IMR-90 (cell line): ENCODE measurements at regions not wholly inside any gene's neighbourhood (a gene's known extent, or its start where the extent isn't known, plus 50 kb on each side); places are given as distances from the start of the nearest gene placed in this dataset.

Experiments used
- ATAC-seq: fragments of 200-7000 bp; cut with Tn5 transposase; 2 replicates; pipeline ENCODE4 v1.9.1; 2020; ENCODE audit warnings: low read depth, mild to moderate bottlenecking, moderate library complexity
- BruUV-seq: library from RNA; stranded (reverse); fragments of 400-500 nt; replicated peaks from 2 replicates; lab custom pipeline; 2021; lab: Mats Ljungman, UMichigan
- CTCF ChIA-PET: fragments of 300-600 bp; formaldehyde crosslinking; extraction: SDS; loops from one replicate; lab custom pipeline; 2021; ENCODE audit warnings: antibody characterized with exemption; lab: Yijun Ruan, JAX
- POLR2A ChIA-PET: fragments of 300-600 bp; sonication (Branson Sonifier 250); formaldehyde crosslinking; loops from one replicate; lab custom pipeline; 2022; ENCODE audit warnings: antibody characterized with exemption; ENCODE audit not compliant: unreplicated experiment; lab: Charles Lee
- DNase-seq: peaks from one replicate; pipeline ENCODE4 v3.0.0; 2013
- H2AFZ ChIP-seq: replicated peaks from 2 replicates; pipeline ENCODE3; 2013; ENCODE audit warnings: low read length, mild to moderate bottlenecking; ENCODE audit not compliant: poor library complexity
- H2AK5ac ChIP-seq: 2 replicates; pipeline ENCODE4 v1.6.1; 2013; ENCODE audit warnings: low read depth, low read length, inconsistent platforms
- H2AK9ac ChIP-seq: replicated peaks from 2 replicates; pipeline ENCODE3; 2013; ENCODE audit warnings: mild to moderate bottlenecking, low read depth, low read length, moderate library complexity; ENCODE audit not compliant: poor library complexity
- H2BK120ac ChIP-seq: 2 replicates; pipeline ENCODE4 v1.6.1; 2013; ENCODE audit warnings: low read depth, low read length, inconsistent platforms
- H2BK15ac ChIP-seq: 3 replicates; pipeline ENCODE4 v1.6.1; 2013; ENCODE audit warnings: low read depth, low read length, inconsistent platforms
- H2BK20ac ChIP-seq: 2 replicates; pipeline ENCODE4 v1.6.1; 2013; ENCODE audit warnings: low read depth, mild to moderate bottlenecking, inconsistent platforms, low read length, moderate library complexity
- H2BK5ac ChIP-seq: 2 replicates; pipeline ENCODE4 v1.6.1; 2013; ENCODE audit warnings: mild to moderate bottlenecking, low read depth, low read length, inconsistent platforms; ENCODE audit not compliant: poor library complexity, severe bottlenecking
- H3K14ac ChIP-seq: replicated peaks from 2 replicates; pipeline ENCODE4 v1.6.1; 2013; ENCODE audit warnings: low read depth, low read length, inconsistent platforms
- H3K18ac ChIP-seq: 2 replicates; pipeline ENCODE4 v1.6.1; 2013; ENCODE audit warnings: low read depth, low read length, control low read depth
- H3K23ac ChIP-seq: 2 replicates; pipeline ENCODE4 v1.6.1; 2013; ENCODE audit warnings: low read depth, low read length, inconsistent platforms
- H3K27ac ChIP-seq: 2 replicates; pipeline ENCODE4 v1.5.1; 2013; ENCODE audit warnings: mild to moderate bottlenecking, control low read depth, low read length; ENCODE audit not compliant: insufficient read depth
- H3K27me3 ChIP-seq: 2 replicates; pipeline ENCODE4 v1.6.1; 2013; ENCODE audit warnings: low read length; ENCODE audit not compliant: control insufficient read depth, insufficient read depth
- H3K36me3 ChIP-seq: 2 replicates; pipeline ENCODE4 v1.6.1; 2013; ENCODE audit warnings: low read length, mixed read lengths; ENCODE audit not compliant: control insufficient read depth, insufficient read depth
- H3K4ac ChIP-seq: 2 replicates; pipeline ENCODE4 v1.6.1; 2013; ENCODE audit warnings: low read depth, low read length, inconsistent platforms
- H3K4me1 ChIP-seq: 2 replicates; pipeline ENCODE4 v1.6.1; 2013; ENCODE audit warnings: low read length, mixed read lengths; ENCODE audit not compliant: control insufficient read depth, insufficient read depth
- H3K4me2 ChIP-seq: 2 replicates; pipeline ENCODE4 v1.6.1; 2013; ENCODE audit warnings: low read depth, mild to moderate bottlenecking, control low read depth, low read length, moderate library complexity
- H3K4me3 ChIP-seq: 2 replicates; pipeline ENCODE4 v1.5.1; 2013; ENCODE audit warnings: low read depth, mild to moderate bottlenecking, control low read depth, low read length, moderate library complexity; ENCODE audit not compliant: insufficient read depth
- H3K56ac ChIP-seq: 2 replicates; pipeline ENCODE4 v1.6.1; 2013; ENCODE audit warnings: low read length, inconsistent platforms; ENCODE audit not compliant: insufficient read depth; ENCODE audit errors: extremely low read depth
- H3K79me1 ChIP-seq, 2 experiments: 2 replicates each; pipeline ENCODE4 v1.6.1; 2013; ENCODE audit warnings: low read length in 2 of 2, inconsistent platforms in 1 of 2, low read depth in 1 of 2
- H3K9ac ChIP-seq: 2 replicates; pipeline ENCODE4 v1.6.1; 2013; ENCODE audit warnings: low read depth, low read length, control low read depth
- H3K9me1 ChIP-seq: 2 replicates; pipeline ENCODE4 v1.6.1; 2013; ENCODE audit warnings: low read length, inconsistent platforms; ENCODE audit not compliant: insufficient read depth
- H3K9me3 ChIP-seq: 2 replicates; pipeline ENCODE4 v1.6.1; 2013; ENCODE audit warnings: low read length; ENCODE audit not compliant: control insufficient read depth, insufficient read depth
- H4K20me1 ChIP-seq: 2 replicates; pipeline ENCODE4 v1.6.1; 2013; ENCODE audit warnings: low read length, inconsistent platforms; ENCODE audit not compliant: insufficient read depth
- H4K5ac ChIP-seq: 2 replicates; pipeline ENCODE4 v1.6.1; 2013; ENCODE audit warnings: mild to moderate bottlenecking, low read depth, low read length, control low read depth
- H4K8ac ChIP-seq, 2 experiments: 2 replicates each; pipeline ENCODE4 v1.6.1; 2013; ENCODE audit warnings: low read depth in 2 of 2, low read length in 2 of 2, control low read depth in 1 of 2, inconsistent platforms in 1 of 2
- H4K91ac ChIP-seq: 2 replicates; pipeline ENCODE4 v1.6.1; 2013; ENCODE audit warnings: low read depth, low read length, inconsistent platforms; ENCODE audit not compliant: insufficient read depth
- CEBPB ChIP-seq: IDR thresholded peaks from 2 replicates; pipeline ENCODE4 v1.6.1; 2012; ENCODE audit warnings: low read depth, low read length, improper control_type of control experiment
- MXI1 ChIP-seq: IDR thresholded peaks from 2 replicates; pipeline ENCODE4 v1.6.1; 2012; ENCODE audit warnings: low read depth, mild to moderate bottlenecking, low read length, moderate library complexity, borderline replicate concordance
- RAD21 ChIP-seq: IDR thresholded peaks from 2 replicates; pipeline ENCODE4 v1.6.1; 2012; ENCODE audit warnings: low read length, improper control_type of control experiment
- RCOR1 ChIP-seq: IDR thresholded peaks from 2 replicates; pipeline ENCODE4 v1.6.1; 2012; ENCODE audit warnings: mild to moderate bottlenecking, low read length, improper control_type of control experiment; ENCODE audit not compliant: insufficient replicate concordance
- SMC3 ChIP-seq: fragments of 150-350 bp; IDR thresholded peaks from 2 replicates; pipeline ENCODE4 v1.6.1; 2016; ENCODE audit warnings: low read depth, mild to moderate bottlenecking, antibody characterized with exemption, low read length, moderate library complexity
- WGBS, 2 experiments: methylation state at CpG; one replicate each; pipeline versions ENCODE4 v1.1.5 to v1.1.7; 2013; ENCODE audit warnings: missing lambda C conversion rate in 2 of 2; ENCODE audit not compliant: insufficient read length in 1 of 2; ENCODE audit errors: extremely low coverage in 2 of 2; 5-methylcytosine and 5-hydroxymethylcytosine counted together
- dilution Hi-C: fragments of 300-500 bp; cut with HindIII; formaldehyde crosslinking; loops from one replicate; pipeline ENCODE4 v1.14.3; 2018; ENCODE audit warnings: low sequenced_read_pairs; ENCODE audit not compliant: unreplicated experiment
- in situ Hi-C: fragments of 300-500 bp; cut with MboI; formaldehyde crosslinking; loops from 3 replicates; pipeline ENCODE4 v1.14.3; 2019; ENCODE audit warnings: low sequenced_read_pairs, inconsistent platforms, mixed read lengths
- intact Hi-C: fragments of 100-400 bp; cut with micrococcal nuclease; formaldehyde crosslinking; loops from 2 replicates; pipeline ENCODE4 v1.10.0; 2022
- TF ChIP-seq, protein P1 (sequence below): fragments of 150-350 bp; IDR thresholded peaks from 2 replicates; pipeline ENCODE4 v1.6.1; 2017; ENCODE audit warnings: mild to moderate bottlenecking, antibody characterized with exemption, low read length, low read depth
- TF ChIP-seq, protein P2 (sequence below): conservative IDR thresholded peaks from 2 replicates; pipeline ENCODE4 v1.5.1; 2012; ENCODE audit warnings: mild to moderate bottlenecking, low read depth, low read length, improper control_type of control experiment

DNA sequence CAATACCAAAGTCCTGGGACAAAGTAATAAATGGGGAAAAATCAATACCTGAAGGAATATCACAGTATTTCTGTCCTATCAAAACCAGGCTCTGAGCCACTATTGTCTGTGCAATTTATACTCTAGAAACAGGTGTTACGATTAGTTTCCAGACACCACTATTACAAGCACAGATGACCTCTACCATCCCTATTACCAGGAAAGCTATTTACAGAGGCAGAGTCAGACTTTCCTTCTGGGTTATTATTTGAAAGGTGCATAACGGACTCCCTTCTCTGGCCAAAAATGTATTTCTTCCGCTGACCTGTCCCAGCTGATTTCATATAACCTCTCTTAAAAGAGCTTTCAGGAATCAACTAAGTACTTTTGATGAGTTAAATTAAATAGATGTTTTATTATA lies 154.6 kb upstream of the LRRC7 start:
- WGBS, 2 experiments = no CpG with 5 or more reads among the region's 3 CpGs
- Histone ChIP-seq H4K91ac (no peak overlapping the region), H3K27me3 (no peaks in the 10 kb centered on the region), H3K4me3 (no peak overlapping the region), H3K36me3 (no peaks in the 10 kb centered on the region), H3K18ac (no peak overlapping the region), H4K20me1 (no peaks in the 10 kb centered on the region), H3K4me1 (no peaks in the 10 kb centered on the region), H4K5ac (no peak overlapping the region), H3K4me2 (no peak overlapping the region), H2BK20ac (no peak overlapping the region), H2AK9ac (no peak overlapping the region), H3K56ac (no peak overlapping the region), H3K9me1 (no peaks in the 10 kb centered on the region), H3K23ac (no peak overlapping the region), H3K14ac (no peak overlapping the region), H3K27ac (no peak overlapping the region), H3K79me1 (no peaks in the 10 kb centered on the region), H2AK5ac (no peak overlapping the region), H3K4ac (no peak overlapping the region), H2BK120ac (no peak overlapping the region), H4K8ac (no peak overlapping the region), H2AFZ (no peak overlapping the region), H3K9me3 (no peaks in the 10 kb centered on the region; the same call in 1 of the 2 replicates), H2BK15ac (no peak overlapping the region), H3K9ac (no peak overlapping the region), H2BK5ac (no peak overlapping the region)
- TF ChIP-seq CEBPB = no peak
- TF ChIP-seq RAD21 = no peak
- no peak for TF ChIP-seq SMC3
- TF ChIP-seq RCOR1 = no peak
- TF ChIP-seq, protein P1, sequence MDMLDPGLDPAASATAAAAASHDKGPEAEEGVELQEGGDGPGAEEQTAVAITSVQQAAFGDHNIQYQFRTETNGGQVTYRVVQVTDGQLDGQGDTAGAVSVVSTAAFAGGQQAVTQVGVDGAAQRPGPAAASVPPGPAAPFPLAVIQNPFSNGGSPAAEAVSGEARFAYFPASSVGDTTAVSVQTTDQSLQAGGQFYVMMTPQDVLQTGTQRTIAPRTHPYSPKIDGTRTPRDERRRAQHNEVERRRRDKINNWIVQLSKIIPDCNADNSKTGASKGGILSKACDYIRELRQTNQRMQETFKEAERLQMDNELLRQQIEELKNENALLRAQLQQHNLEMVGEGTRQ = no peak
- TF ChIP-seq, protein P2, sequence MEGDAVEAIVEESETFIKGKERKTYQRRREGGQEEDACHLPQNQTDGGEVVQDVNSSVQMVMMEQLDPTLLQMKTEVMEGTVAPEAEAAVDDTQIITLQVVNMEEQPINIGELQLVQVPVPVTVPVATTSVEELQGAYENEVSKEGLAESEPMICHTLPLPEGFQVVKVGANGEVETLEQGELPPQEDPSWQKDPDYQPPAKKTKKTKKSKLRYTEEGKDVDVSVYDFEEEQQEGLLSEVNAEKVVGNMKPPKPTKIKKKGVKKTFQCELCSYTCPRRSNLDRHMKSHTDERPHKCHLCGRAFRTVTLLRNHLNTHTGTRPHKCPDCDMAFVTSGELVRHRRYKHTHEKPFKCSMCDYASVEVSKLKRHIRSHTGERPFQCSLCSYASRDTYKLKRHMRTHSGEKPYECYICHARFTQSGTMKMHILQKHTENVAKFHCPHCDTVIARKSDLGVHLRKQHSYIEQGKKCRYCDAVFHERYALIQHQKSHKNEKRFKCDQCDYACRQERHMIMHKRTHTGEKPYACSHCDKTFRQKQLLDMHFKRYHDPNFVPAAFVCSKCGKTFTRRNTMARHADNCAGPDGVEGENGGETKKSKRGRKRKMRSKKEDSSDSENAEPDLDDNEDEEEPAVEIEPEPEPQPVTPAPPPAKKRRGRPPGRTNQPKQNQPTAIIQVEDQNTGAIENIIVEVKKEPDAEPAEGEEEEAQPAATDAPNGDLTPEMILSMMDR = no peak
- no peak for TF ChIP-seq MXI1
- dilution Hi-C loops = no loop called here
- BruUV-seq = no TSS peak
- DNase-seq (no peak), ATAC-seq (no peak)
- ChIA-PET CTCF (no interaction called here), POLR2A (no interaction called here)
- intact Hi-C loops = no loop called here
- in situ Hi-C loops = no loop called here
